ENCODE measurements at regions not wholly inside any gene's neighbourhood (a gene's known extent, or its start where the extent isn't known, plus 50 kb on each side); places are given as distances from the start of the nearest gene placed in this dataset.

DNA sequence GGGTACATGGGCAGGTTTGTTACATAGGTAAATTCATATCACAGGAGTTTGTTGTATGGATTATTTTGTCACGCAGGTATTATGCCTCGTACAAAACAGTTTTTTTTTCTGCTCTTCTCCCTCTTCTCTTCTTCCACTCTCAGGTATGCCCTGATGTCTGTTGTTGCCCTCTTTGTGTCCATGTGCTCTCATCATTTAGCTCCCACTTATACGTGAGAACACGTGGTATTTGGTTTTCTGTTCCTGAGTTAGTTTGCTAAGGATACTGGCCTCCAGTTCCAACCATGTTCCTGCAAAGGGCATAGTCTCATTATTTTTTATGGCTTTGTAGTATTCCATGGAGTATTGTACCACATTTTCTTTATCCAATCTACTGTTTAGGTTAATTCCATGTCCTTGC is 65.7 kb downstream of the UNC5CL start:
- DNase-seq (ENCODE audit: low read depth in 1 of 2, low spot score in 2 of 2) = no peak
- Histone ChIP-seq H3K4me1 (replicated peaks) (no peaks in the 10 kb centered on the region), H3K4me3 (no peak overlapping the region), H3K9me3 (replicated peaks) (no peaks in the 10 kb centered on the region), H3K36me3 (no peaks in the 10 kb centered on the region), H3K27ac (no peak overlapping the region), H3K27me3 (replicated peaks) (peaks cover 6% of the 10 kb centered on the region)

DNA sequence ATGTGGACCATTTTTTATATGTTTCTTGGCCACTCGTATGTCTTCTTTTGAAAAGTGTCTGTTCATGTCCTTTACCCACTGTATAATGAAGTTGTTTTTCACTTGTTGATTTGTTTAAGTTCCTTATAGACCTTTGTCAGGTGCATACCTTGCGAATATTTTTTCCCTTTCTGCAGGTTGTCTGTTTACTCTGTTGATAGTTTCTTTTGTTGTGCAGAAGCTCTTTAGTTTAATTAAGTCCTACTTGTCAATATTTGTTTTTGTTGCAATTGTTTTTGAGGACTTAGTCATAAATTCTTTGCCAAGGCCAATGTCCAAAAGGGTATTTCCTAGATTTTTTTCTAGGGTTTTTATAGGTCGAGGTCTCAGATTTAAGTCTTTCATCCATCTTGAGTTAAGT is 66.2 kb downstream of the UNC5CL start:
- Histone ChIP-seq H3K4me1 (replicated peaks) (no peaks in the 10 kb centered on the region), H3K36me3 (no peaks in the 10 kb centered on the region), H3K9me3 (replicated peaks) (no peaks in the 10 kb centered on the region), H3K27me3 (replicated peaks) (peaks cover 6% of the 10 kb centered on the region), H3K27ac (no peak overlapping the region), H3K4me3 (no peak overlapping the region)
- no peak for DNase-seq (ENCODE audit: low read depth in 1 of 2, low spot score in 2 of 2)

DNA sequence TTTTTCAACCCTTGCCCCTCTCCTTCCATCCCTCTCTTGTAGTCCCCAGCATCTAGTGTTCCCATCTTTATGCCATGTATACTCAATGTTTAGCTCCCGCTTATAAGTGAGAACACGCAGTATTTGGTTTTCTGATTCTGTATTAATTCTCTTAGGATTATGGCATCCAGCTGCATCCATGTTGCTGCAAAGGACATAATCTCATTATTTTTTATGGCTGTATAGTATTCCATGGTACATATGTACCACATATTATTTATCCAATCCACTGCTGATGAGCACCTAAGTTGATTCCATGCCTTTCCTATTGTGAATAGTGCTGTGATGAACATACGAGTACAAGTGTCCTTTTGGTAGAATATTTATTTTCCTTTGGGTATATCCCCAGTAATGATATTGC is 66.8 kb downstream of the UNC5CL start:
- DNase-seq (ENCODE audit: low read depth in 1 of 2, low spot score in 2 of 2) = no peak
- no peaks in the 10 kb centered on the region for H3K9me3 ChIP-seq (replicated peaks)
- H3K27ac ChIP-seq = no peak overlapping the region
- H3K36me3 ChIP-seq = no peaks in the 10 kb centered on the region
- no peaks in the 10 kb centered on the region for H3K4me1 ChIP-seq (replicated peaks)
- H3K27me3 ChIP-seq (replicated peaks) = peaks cover 6% of the 10 kb centered on the region
- H3K4me3 ChIP-seq = no peak overlapping the region

DNA sequence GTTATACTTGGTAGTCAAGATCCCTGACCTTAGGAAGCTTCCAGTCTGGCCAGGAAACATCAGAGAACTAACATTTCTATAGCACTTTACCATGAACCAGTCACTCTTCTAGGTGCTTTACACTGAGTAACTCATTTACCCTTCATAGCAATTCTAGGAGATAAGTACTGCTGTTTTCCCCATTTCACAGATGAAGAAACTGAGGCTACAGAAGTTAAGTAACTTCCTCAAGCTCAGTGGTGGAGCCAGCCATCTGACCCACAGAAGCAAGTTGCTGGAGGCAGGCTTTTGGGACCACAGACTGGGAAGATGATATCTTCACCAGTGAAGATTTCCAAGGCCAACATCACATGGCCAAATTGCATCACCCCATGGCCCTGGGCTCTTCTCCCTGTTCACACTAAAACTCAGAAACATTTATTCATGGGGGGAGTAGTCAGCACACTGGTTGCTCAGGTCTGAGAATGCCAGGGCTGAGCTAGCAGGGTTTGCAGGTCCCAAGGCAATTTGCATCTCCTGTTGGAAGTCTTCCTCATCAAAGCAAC is 70.3 kb downstream of the UNC5CL start:
- Histone ChIP-seq H3K36me3 (no peaks in the 10 kb centered on the region), H3K27ac (no peak overlapping the region), H3K4me3 (no peak overlapping the region), H3K9me3 (replicated peaks) (0 out of 2 replicates have a peak, but pooled peaks cover 2% of the 10 kb centered on the region), H3K4me1 (replicated peaks) (no peaks in the 10 kb centered on the region), H3K27me3 (replicated peaks) (no peaks in the 10 kb centered on the region)
- DNase-seq (ENCODE audit: low read depth in 1 of 2, low spot score in 2 of 2) = no peak

DNA sequence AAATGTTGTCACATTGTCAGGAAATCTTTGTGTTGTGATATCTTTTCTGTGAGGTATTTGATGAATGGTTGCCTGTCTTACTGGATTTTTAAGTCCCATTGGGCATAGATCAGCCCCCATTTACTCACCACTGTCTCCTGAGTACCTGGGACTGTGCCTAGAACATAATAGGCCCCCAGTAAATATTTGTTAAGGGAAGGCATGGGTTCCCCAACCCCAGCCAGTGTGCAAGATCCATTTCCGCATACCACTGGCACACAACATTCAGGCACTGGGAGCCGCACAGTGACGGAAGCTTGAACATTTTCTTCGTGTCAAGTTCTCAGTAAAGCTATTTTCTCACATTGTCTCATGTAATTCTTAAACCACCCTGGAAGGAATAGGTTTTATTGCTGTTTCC is 72.2 kb downstream of the UNC5CL start:
- Histone ChIP-seq H3K4me3 (no peak overlapping the region), H3K4me1 (replicated peaks) (peaks cover 11% of the 10 kb centered on the region), H3K9me3 (replicated peaks) (0 out of 2 replicates have a peak, but pooled peaks cover 2% of the 10 kb centered on the region), H3K27me3 (replicated peaks) (no peaks in the 10 kb centered on the region), H3K36me3 (no peaks in the 10 kb centered on the region), H3K27ac (no peak overlapping the region)
- no peak for DNase-seq (ENCODE audit: low read depth in 1 of 2, low spot score in 2 of 2)

DNA sequence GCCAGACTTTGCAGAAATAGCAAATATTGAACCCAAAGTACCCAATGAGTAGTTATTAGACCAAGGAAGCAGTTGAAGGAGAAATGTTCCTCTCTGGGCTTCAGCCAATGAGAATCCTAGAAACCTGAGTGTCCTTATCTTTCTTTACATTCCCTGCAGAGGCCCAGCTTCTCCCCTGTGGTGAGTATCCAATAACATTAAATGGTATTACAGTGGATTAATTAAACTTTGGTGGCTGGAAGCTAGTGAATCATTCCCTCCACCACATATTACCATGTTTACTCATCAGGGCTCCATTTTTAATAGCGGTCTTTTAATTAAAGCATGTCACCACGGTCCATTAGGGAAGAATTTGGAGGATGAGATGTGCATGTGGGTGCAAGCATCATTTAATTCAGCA is 74.0 kb downstream of the UNC5CL start:
- Histone ChIP-seq H3K36me3 (no peaks in the 10 kb centered on the region), H3K4me3 (no peak overlapping the region), H3K27ac (no peak overlapping the region), H3K27me3 (replicated peaks) (no peaks in the 10 kb centered on the region), H3K4me1 (replicated peaks) (peaks cover 22% of the 10 kb centered on the region), H3K9me3 (replicated peaks) (0 out of 2 replicates have a peak, but pooled peaks cover 2% of the 10 kb centered on the region)
- no peak for DNase-seq (ENCODE audit: low read depth in 1 of 2, low spot score in 2 of 2)

DNA sequence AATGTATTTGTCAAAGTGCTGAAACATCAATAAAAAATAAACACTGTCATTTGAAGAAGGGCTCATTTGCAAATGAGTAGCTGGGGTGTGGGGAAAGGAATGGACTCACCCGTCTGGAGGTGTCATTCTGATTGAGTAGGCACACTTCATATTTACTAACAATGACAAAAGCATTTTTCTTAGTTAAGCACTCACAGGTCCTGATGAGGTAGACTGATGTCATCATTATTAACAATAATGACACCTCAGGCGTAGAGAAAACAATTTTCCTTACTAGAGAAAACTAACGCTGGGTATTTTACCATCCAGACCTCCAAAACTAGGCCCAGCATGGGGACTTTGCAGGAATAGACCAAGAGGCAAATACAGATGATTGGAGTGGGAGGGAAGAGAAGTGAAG is 76.0 kb downstream of the UNC5CL start:
- no peak overlapping the region for H3K4me3 ChIP-seq
- peak overlapping the region; percentile 85 for H3K27ac ChIP-seq
- no peak for DNase-seq (ENCODE audit: low read depth in 1 of 2, low spot score in 2 of 2)

DNA sequence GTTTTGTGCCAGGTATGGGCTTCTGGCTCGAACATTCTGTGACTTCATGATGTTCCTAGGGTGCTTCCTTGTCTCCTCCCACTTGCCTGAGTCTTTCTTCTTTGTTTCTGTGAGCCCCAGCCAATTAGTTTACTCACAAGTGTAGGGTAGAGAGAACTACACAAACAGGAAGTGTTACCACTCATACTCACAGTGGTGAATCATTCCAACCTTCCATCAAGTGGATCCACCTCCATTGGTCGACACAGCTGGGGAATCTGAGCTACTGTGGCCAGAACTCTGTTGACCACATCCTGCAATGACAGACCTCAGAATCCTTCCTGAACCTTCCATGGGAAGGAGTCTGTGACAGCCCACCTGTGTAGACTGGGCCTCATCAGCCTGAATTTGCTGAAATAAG is 76.8 kb downstream of the UNC5CL start:
- Histone ChIP-seq H3K9me3 (replicated peaks) (0 out of 2 replicates have a peak, but pooled peaks cover 2% of the 10 kb centered on the region), H3K4me3 (no peak overlapping the region), H3K27ac (peak overlapping the region; percentile 85), H3K4me1 (replicated peaks) (peaks cover 48% of the 10 kb centered on the region), H3K36me3 (no peaks in the 10 kb centered on the region), H3K27me3 (replicated peaks) (no peaks in the 10 kb centered on the region)
- DNase-seq (ENCODE audit: low read depth in 1 of 2, low spot score in 2 of 2) = peak; percentile 88 to 89

More for the DNA sequence above, 76.0 kb downstream of the UNC5CL start:
- H3K27me3 ChIP-seq (replicated peaks) = no peaks in the 10 kb centered on the region
- H3K36me3 ChIP-seq = no peaks in the 10 kb centered on the region
- 0 out of 2 replicates have a peak, but pooled peaks cover 2% of the 10 kb centered on the region for H3K9me3 ChIP-seq (replicated peaks)
- H3K4me1 ChIP-seq (replicated peaks) = peaks cover 40% of the 10 kb centered on the region

DNA sequence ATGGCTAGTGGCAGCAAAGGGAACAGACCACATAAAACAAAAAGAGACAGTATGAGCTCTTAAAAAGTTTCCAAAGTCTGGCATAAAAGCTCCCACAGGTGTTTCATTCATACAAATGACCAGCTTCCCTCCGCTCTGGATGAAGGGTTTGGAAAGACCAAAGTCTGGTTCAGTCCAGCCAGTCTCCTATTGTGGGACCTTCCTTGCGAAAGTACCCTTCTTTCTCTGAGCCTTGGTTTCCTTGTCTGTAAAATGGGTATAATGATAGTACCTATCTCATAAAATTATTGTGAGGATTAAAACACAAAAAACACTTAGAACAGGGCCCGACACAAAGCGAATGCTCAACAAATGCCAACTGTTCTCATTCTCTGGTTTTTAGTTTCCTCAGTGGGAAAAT is 77.2 kb downstream of the UNC5CL start:
- Histone ChIP-seq H3K4me3 (no peak overlapping the region), H3K4me1 (replicated peaks) (peaks cover 52% of the 10 kb centered on the region), H3K36me3 (no peaks in the 10 kb centered on the region), H3K27me3 (replicated peaks) (no peaks in the 10 kb centered on the region), H3K27ac (peak overlapping the region; percentile 85), H3K9me3 (replicated peaks) (0 out of 2 replicates have a peak, but pooled peaks cover 2% of the 10 kb centered on the region)
- no peak for DNase-seq (ENCODE audit: low read depth in 1 of 2, low spot score in 2 of 2)

DNA sequence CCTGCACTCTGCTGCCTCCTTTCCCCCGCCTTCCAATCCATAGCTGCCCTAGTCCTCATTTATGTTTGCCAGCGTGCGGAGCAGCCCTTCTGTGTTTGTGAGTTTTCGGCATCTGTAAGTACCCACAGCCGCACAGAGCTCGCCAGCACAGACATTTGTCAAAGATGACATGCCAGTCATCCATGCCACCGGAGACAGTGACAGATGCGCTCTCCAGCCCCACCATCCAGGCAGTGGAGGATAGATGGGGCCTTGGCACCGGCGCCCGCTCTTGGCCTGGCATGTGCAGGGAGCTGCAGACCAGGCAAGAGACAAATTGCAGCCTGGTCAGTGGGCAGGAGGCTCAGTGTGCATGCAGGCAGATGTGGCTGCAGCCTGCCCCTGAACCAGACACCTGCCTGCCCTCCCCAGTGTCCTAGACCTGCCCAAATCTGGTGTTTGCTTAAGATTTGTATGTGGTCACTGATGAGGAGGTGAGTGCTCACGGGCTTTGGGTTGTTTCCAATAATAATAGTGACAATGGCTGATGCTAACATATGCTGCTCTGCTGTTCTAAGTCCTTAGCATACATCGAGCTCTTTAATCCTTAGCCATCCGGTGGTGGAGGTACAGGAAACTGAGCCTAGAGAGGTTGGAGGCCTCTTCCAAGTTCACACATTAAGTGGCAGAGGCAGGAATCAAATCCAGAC is 78.1 kb downstream of the UNC5CL start:
- Histone ChIP-seq H3K4me1 (replicated peaks) (peaks cover 58% of the 10 kb centered on the region), H3K27ac (peak overlapping the region; percentile 85; the same call in 1 of the 2 replicates), H3K27me3 (replicated peaks) (no peaks in the 10 kb centered on the region), H3K9me3 (replicated peaks) (0 out of 2 replicates have a peak, but pooled peaks cover 2% of the 10 kb centered on the region), H3K4me3 (no peak overlapping the region), H3K36me3 (no peaks in the 10 kb centered on the region)
- no peak for DNase-seq (ENCODE audit: low read depth in 1 of 2, low spot score in 2 of 2)

DNA sequence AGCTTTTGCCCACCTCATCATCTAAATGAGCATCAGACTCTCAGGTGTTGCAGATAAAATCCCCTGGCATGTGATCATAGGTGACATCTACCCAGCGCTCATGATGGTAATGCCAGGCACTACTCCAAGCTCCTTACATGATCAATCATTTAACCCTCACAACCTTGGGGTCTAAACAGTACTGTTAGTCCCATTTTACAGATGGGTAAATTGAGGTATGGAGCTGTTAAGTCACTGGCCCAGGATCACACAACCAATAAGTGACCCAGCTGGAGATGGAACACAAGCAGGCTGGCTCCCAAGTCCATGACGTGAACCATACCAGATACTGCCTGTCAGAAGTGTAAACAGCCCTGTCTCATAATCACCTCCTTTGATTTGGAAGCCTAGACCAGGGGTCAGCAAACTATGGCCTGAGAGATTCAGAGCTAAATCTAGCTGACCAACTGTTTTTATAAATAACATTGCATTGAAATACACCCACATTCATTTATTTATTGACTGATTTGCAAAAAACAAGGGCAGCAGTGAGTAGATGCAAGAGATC is 79.2 kb downstream of the UNC5CL start:
- no peak overlapping the region for H3K4me3 ChIP-seq
- peaks cover 60% of the 10 kb centered on the region for H3K4me1 ChIP-seq (replicated peaks)
- DNase-seq (ENCODE audit: low read depth in 1 of 2, low spot score in 2 of 2) = no peak

DNA sequence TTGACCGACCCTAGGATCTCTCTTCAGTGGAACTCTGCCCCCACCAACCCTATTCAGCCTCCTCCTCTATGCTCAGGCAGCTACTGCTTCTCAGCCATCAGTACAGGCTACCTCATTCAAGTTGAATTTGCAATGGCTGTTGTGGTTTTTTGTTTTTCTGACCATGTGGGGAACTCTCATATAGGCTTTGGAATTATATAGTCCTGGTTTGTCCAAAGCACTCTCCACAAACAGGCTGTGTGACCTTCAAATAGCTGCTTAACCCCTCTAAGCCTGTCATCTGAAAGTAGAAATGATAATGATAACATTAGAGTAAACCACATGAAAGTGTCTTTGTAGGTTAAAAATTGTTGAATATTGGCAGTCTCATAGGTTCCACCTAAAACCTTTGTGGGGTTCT is 80.3 kb downstream of the UNC5CL start:
- no peaks in the 10 kb centered on the region for H3K9me3 ChIP-seq (replicated peaks)
- no peaks in the 10 kb centered on the region for H3K27me3 ChIP-seq (replicated peaks)
- peak overlapping the region; percentile 95 for H3K27ac ChIP-seq
- no peak overlapping the region for H3K4me3 ChIP-seq
- H3K36me3 ChIP-seq = no peaks in the 10 kb centered on the region
- no peak for DNase-seq (ENCODE audit: low read depth in 1 of 2, low spot score in 2 of 2)
- peaks cover 70% of the 10 kb centered on the region for H3K4me1 ChIP-seq (replicated peaks)

More for the DNA sequence above, 79.2 kb downstream of the UNC5CL start:
- Histone ChIP-seq H3K27ac (peak overlapping the region; percentile 95; the same call in 1 of the 2 replicates), H3K27me3 (replicated peaks) (no peaks in the 10 kb centered on the region), H3K9me3 (replicated peaks) (0 out of 2 replicates have a peak, but pooled peaks cover 2% of the 10 kb centered on the region), H3K36me3 (no peaks in the 10 kb centered on the region)

DNA sequence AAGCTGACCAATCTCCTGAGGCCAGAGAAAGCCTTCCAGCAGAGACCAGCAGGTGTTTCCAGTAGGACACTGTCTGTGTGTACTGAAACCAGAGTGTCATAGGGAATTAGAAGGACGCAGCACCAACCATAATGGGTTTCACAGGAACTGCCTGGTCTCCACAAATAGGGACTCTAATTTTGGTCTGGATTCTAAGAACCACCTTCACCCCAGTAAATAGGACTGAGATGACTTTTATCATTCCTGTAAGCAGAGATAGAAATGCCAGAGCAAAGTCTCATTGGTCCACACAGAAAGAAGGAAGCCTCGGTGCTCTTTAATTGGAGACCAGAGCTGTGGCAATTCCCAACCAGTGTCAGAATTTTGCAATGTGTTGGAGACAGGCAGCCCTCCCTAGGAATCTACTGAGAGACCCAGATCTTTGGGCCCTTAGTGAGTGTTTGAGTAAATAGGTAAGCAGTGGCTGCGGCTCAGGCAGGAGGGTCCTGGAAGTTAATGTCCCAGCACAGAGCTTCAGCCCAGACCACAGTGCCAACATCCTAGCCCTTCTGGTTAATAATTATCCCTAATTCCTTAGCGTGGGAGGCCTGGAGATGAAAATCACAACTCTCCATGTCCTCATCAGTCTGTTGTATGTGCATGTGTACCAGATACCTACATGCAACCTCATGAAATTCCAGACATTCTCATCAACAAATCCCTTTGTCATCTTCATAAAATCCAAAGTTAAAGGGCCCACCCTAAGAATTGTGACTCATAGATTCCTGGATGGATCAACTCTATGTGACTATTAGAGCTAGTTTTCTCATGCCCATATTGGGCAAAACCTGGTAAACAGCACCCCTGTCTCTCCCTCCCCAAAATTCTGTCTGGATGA is 81.2 kb downstream of the UNC5CL start:
- Histone ChIP-seq H3K27ac (peak overlapping the region; percentile 95), H3K4me3 (no peak overlapping the region), H3K4me1 (replicated peaks) (peaks cover 77% of the 10 kb centered on the region), H3K9me3 (replicated peaks) (no peaks in the 10 kb centered on the region), H3K36me3 (no peaks in the 10 kb centered on the region), H3K27me3 (replicated peaks) (no peaks in the 10 kb centered on the region)
- peak; percentile 63 to 90 for DNase-seq (ENCODE audit: low read depth in 1 of 2, low spot score in 2 of 2)

Measured in SJSA1 (cell line).